GM19240 (cell line): ENCODE measurements at regions not wholly inside any gene's neighbourhood (a gene's known extent, or its start where the extent isn't known, plus 50 kb on each side); places are given as distances from the start of the nearest gene placed in this dataset.

ENCODE experiments used
- DNase-seq: peaks from one replicate; pipeline ENCODE4 v3.0.0; 2011; ENCODE audit warnings: low spot score; ENCODE audit not compliant: insufficient read length

- no peak for DNase-seq
Measured at GRCh38 chr17:34527908-34528470, 51.4 kb upstream of the TMEM132E start.

- DNase-seq, result no peak
Measured at GRCh38 chr17:34527136-34527907, 52.1 kb upstream of the TMEM132E start.

- DNase-seq, result no peak
Measured at GRCh38 chr17:34525651-34526050, 53.7 kb upstream of the TMEM132E start.

- DNase-seq, result no peak
Measured at GRCh38 chr17:34521955-34522354, 57.4 kb upstream of the TMEM132E start.

GRCh38 chr17:34519282-34519681 lies 60.1 kb upstream of the TMEM132E start:
- peak; percentile 31 for DNase-seq

- DNase-seq, result no peak
Measured at GRCh38 chr17:34517406-34517805, 62.0 kb upstream of the TMEM132E start.

- DNase-seq, result no peak
Measured at GRCh38 chr17:34511931-34512330, 67.5 kb upstream of the TMEM132E start.

GRCh38 chr17:34511265-34511664 lies 68.1 kb upstream of the TMEM132E start:
- no peak for DNase-seq

GRCh38 chr17:34504814-34505484 lies 74.4 kb upstream of the TMEM132E start:
- no peak for DNase-seq

GRCh38 chr17:34503528-34504195 lies 75.7 kb upstream of the TMEM132E start:
- DNase-seq, result peak; percentile 16

- no peak for DNase-seq
Measured at GRCh38 chr17:34502426-34502825, 77.0 kb upstream of the TMEM132E start.

GRCh38 chr17:34499576-34499975 lies 79.8 kb upstream of the TMEM132E start:
- no peak for DNase-seq

- DNase-seq, result no peak
Measured at GRCh38 chr17:34493917-34494316, 85.5 kb upstream of the TMEM132E start.

- DNase-seq, result no peak
Measured at GRCh38 chr17:34487626-34488025, 91.8 kb upstream of the TMEM132E start.

- DNase-seq, result no peak
Measured at GRCh38 chr17:34486761-34487160, 92.6 kb upstream of the TMEM132E start.

- DNase-seq, result no peak
Measured at GRCh38 chr17:34485999-34486398, 93.4 kb upstream of the TMEM132E start.

- no peak for DNase-seq
Measured at GRCh38 chr17:34484193-34484733, 95.1 kb upstream of the TMEM132E start.

GRCh38 chr17:34482730-34483129 lies 96.7 kb upstream of the TMEM132E start:
- no peak for DNase-seq

GRCh38 chr17:34481779-34482178 lies 97.6 kb upstream of the TMEM132E start:
- no peak for DNase-seq

GRCh38 chr17:34479371-34479770 lies 100.0 kb upstream of the TMEM132E start:
- DNase-seq, result no peak

- DNase-seq, result no peak
Measured at GRCh38 chr17:34478244-34478643, 101.1 kb upstream of the TMEM132E start.

GRCh38 chr17:34475296-34475695 lies 104.1 kb upstream of the TMEM132E start:
- no peak for DNase-seq
